GM19238 (cell line): ENCODE measurements at regions not wholly inside any gene's neighbourhood (a gene's known extent, or its start where the extent isn't known, plus 50 kb on each side); places are given as distances from the start of the nearest gene placed in this dataset.

Experiments
- DNase-seq: peaks from one replicate; pipeline ENCODE4 v3.0.0; 2011; ENCODE audit warnings: low spot score; ENCODE audit not compliant: insufficient read length

DNA sequence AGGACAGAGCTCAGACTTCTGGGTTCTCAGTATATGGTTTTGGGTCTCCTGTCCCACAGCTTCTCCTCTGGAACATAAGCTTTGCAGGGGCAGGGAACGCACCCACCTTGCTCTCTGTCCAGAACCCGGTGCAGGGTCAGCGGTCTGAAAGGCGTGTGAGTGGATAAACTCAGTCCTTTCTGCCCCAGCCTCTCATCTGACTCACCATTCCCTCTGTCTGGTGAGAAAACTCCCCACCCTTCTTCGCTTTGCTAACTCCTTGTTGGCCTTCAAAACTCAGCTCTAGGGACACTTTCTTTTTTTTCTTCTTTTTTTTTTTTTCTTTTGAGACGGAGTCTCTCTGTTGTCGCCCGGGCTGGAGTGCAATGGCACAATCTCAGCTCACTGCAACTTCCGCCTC lies 68.9 kb upstream of the NUP50 start:
- DNase-seq = no peak

DNA sequence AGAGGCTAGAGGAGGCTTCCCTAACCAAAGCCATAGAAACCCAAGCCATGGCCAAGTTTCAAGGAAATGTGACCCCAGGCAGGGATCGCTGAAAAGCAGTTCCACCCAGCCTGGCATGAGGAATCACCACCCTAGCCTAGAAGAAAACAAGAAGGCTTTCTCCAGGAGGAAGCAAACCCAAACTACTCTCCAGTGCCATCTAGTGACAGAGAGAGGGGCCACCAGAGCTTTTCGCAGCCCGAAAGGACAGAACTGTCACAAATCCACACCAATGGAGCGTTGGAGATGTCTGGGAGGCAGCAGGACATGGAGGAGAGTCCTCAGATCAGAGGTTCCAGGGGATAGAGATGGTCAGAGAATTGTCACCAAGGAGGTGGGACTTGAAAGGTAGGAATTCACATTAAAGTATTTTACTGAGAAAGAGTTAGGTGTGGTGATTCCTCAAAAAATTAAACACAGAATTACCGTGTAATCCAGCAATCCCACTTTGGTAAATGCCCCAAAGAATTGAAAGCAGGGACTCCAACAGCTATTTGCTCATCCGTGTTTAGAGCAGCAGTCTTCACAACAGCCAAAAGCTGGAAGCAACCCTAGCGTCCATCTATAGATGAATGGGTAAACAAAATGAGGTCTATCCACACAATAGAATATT lies 67.3 kb upstream of the NUP50 start:
- DNase-seq = peak; percentile 60

DNA sequence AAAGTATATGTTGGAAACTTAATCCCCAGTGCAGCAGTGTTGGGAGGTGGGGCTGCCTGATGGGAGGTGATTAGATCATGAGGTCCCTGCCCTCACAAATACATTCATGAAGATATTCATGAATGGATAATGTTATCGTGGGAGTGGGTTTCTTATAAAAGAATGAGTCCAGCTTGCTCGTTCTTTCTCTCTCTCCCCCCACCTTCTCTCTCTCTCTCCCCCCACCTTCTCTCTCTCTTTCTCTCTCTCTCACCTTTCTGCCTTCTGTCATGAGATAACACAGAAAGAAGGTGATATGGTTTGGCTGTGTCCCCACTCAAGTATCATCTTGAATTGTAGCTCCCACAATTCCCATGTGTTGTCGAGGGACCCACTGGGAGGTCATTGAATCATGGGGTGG lies 66.7 kb upstream of the NUP50 start:
- no peak for DNase-seq

DNA sequence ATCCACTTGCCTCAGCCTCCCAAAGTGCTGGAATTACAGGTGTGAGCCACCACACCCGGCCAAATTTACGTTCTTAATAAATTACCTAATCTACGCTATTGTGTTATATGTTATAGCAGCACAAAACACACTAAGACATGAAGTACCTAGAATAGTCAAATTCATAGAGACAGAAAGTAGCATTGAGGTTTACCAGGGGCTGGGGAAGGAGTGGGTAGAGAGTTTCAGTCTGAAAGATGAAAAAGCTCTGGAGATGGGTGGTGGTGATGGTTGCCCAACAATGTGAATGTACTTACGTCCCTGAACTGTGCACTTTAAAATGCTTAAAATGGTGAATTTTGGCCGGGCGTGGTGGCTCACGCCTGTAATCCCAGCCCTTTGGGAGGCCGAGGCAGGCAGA lies 65.7 kb upstream of the NUP50 start:
- no peak for DNase-seq

DNA sequence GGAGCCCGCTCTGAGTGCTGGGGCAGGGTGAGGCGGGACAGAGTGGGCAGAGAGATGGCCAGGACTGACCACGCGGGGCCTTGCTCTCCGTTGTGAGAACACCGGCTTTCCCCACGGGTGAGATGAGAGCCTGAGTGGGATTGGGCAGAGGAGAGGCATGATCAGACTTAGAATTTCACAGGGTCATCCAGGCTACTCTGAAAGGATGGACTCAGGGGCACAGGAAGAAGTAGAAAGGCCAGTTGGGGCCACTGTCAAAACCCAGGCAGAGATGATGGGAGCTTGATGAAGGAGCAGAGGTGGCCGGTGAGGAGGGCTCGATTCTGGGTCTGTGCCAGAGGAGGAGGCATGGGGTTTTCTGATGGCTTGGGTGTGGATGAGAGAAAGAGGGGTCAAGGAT lies 63.8 kb upstream of the NUP50 start:
- DNase-seq = no peak

DNA sequence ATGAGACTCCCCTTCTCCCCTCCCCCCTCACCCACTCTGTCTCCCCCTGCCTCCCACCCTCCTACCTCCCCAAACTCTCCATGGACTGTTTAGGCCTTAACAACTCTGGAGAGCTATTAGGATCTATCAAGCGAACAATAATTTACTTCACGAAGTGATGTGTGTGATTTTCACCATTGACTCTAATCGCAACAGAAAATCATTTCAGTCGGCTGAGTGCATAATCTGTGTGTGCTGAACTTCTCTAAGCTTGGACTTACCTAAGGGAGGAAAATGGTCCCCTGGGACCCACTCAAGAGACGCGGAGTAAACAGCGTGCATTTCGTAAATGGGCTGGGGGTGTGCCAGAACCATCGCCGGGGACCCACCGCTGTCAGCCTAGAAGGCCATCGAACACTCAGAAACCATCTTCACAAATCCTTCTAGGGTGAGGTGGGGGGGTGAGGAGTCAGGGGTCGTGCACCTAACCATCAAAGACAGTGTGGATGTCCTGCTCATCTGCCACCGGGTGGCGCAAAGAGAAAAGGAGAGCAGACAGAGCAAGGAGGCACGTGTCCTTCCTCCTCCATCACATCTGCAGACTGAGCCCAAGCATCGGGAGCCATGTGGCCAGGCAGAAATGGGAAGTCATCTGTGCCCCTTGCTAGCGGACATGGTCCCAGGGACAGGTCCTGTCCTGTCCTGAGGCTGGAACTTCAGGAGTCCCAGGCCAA lies 62.1 kb upstream of the NUP50 start:
- peak; percentile 51 for DNase-seq

DNA sequence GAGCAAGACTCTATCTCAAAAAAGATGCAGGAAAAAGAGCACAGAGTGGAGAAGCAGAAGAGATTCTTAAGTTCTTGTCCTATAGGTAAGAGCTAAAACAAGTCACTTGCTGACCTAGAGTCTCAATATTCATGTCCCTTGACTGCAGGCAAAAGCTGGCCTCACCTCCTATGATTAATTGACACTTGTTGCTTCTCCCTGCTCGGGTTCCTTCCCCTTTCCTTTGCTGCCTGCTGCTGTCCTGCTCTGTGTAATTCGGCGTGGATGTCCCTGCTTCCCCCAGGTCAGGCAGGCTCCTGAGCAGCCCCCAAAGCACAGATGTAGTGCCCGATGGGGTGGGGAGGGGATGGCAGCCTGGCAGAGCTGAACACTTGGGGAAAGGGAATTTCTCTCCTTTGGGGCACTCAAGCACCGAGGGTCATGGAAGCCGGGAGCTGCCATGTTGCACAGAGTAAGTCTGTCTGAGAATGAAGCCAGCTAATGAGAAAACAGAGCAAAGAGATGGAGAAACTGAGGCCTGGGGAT lies 60.8 kb upstream of the NUP50 start:
- no peak for DNase-seq

DNA sequence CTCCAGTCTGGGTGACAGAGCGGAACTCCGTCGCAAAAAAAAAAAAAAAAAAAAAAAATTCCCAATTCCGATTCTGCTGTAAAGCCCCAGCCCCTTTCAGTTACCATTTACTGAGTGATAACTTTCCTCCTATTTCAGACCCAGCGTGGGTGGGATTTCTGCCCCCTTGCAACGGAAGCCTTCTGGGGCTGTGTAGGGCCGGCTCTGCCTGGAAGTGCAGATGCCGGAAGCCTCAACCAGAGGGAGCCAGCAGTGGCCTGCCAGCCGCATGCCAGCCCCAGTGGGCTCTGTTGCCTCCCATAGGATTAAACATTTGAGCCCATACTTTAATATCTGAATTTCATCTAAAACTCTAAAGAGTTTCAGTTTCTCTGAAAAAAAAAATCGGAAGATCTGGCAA lies 60.0 kb upstream of the NUP50 start:
- DNase-seq = no peak

DNA sequence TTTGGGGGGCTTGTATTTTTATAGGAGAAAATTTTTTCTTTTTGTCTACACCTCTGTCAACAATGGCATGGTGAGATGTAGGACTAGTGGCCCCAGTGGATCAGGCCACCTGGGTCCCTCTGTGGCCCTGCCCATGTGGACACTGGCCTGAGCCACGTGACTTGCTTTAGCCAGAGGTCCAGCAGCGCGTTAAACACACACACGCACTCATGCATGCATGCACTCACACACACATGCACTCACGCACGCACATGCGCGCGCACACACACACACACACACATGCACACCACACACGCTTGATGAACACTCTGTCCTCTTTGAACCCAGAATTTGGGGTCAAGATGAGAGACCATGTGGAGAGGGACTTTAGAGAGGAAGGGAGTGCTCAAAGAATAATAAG lies 59.4 kb upstream of the NUP50 start:
- no peak for DNase-seq

DNA sequence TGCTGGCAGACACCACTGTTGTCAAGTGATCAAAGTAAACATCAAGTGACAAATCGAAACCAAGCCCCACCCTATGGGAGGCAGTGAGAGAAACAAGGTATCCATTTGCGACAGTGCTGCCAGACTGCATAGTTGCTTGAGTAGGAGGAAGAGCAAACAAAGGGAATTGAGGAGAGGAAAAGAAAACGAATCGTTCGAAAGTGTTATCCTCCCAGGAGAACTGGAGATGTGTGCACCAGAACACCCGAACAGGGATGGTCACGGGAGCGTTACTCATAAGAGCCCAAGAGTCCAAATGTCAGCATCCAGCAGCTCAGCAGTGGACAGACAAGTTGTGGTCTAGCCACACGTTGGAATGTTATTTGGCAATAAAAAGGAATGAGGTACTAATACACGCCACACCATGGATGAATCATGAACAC lies 58.4 kb upstream of the NUP50 start:
- no peak for DNase-seq

DNA sequence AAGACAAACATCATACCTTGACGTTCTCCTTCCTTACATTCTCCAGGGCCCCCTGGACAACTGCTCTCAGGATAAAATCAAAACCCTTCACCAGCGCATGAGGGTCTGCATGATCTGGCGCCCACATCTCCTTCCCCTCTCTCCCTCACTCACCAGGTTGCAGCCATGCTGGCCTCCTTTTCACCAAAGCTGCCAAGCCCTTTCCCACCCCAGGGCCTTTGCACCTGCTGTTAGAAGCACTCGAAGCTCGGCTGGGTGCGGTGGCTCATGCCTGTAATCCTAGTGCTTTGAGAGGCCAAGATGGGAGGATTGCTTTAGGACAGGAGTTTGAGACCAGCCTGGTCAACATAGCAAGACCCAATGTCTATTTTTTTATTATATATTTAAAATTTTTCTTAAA lies 56.1 kb upstream of the NUP50 start:
- no peak for DNase-seq

DNA sequence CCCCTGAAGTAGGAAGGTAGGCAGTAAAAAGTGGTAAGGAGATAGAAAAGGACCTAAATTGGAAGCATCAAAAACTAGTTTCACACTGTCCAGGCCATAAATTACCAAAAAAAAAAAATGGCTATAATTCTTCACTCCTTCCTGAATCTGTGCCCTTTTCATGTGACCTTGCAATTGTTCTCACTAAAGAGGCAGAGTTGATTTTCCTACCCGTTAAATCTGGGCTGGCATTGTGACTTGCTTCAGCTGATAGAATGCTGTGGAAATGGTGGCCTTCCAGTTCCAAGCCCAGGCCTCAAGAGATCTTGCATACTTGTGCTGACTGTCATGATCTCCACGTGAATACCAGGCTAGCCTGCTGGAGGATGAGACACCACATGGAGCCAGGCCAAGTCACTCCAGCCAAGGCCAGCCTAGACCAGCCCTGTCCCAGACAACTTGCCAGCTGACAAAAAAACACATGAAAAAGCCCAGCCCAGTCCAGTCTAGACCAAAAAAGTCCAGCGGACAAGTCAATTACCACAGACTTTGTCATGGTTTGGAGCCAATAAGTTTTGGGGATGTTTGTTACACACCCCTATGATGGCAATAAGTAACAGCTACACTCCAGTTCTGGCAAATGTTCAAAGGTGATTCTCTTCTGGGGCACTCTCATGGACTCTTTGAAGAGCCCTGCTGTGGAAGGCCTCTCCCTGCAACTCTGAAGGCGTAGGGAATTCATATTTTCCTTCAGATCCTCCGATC lies 51.4 kb upstream of the NUP50 start:
- DNase-seq = no peak
